Transverse colon (tissue), 4 donors: ENCODE measurements at regions not wholly inside any gene's neighbourhood (a gene's known extent, or its start where the extent isn't known, plus 50 kb on each side); places are given as distances from the start of the nearest gene placed in this dataset.

ENCODE experiments used
- DNase-seq: peaks from one replicate; pipeline ENCODE4 v3.0.0-alpha.2; 2019
- H3K27ac ChIP-seq, 4 donors: fragments of 200-600 bp; sonication (generic); 2 replicates each; pipeline ENCODE4 v1.5.1; 2016 to 2018; ENCODE audit warnings: inconsistent platforms in 4 of 4
- H3K27me3 ChIP-seq: fragments of 200-600 bp; sonication (generic); 2 replicates; pipeline ENCODE4 v1.5.1; 2017; ENCODE audit warnings: inconsistent platforms
- H3K36me3 ChIP-seq, 4 donors: fragments of 200-600 bp; sonication (generic); 2 replicates each; pipeline ENCODE4 v1.5.1; 2017 to 2019; ENCODE audit warnings: inconsistent platforms in 4 of 4
- H3K4me1 ChIP-seq, 4 donors: fragments of 200-600 bp; sonication (generic); 2 replicates each; pipeline ENCODE4 v1.5.1; 2017 to 2020; ENCODE audit warnings: inconsistent platforms in 4 of 4
- H3K4me3 ChIP-seq, 4 donors: fragments of 200-600 bp; sonication (generic); 1 replicate in 1 of 4; 2 replicates in 3 of 4; pipeline versions ENCODE4 v1.5.1 to v1.6.1; 2017 to 2019; ENCODE audit warnings: inconsistent platforms in 4 of 4
- H3K9me3 ChIP-seq, 2 donors: fragments of 200-600 bp; sonication (generic); 2 replicates each; pipeline ENCODE4 v1.5.1; 2017 to 2019; ENCODE audit warnings: inconsistent platforms in 2 of 2
- CTCF ChIP-seq, 5 experiments: fragments of 200-600 bp in 3 of 5; fragments of 450-650 bp in 2 of 5; sonication (generic) in 3 of 5; IDR thresholded peaks; 1 replicate in 2 of 5; 2 replicates in 3 of 5; pipeline ENCODE4 v1.5.1; 2016 to 2017; ENCODE audit warnings: antibody characterized with exemption in 5 of 5, inconsistent platforms in 3 of 5, mild to moderate bottlenecking in 2 of 5, moderate library complexity in 1 of 5
- EP300 ChIP-seq: sonication (generic); formaldehyde crosslinking; IDR thresholded peaks from one replicate; pipeline ENCODE4 v1.6.1; 2017; ENCODE audit warnings: antibody characterized with exemption, low read depth
- POLR2A ChIP-seq: fragments of 450-650 bp; IDR thresholded peaks from one replicate; pipeline ENCODE4 v1.6.1; 2016; ENCODE audit warnings: antibody characterized with exemption, mild to moderate bottlenecking, moderate library complexity
- POLR2AphosphoS5 ChIP-seq, 3 donors: sonication (generic); formaldehyde crosslinking; IDR thresholded peaks; one replicate each; pipeline ENCODE4 v1.6.1; 2016; ENCODE audit warnings: antibody characterized with exemption in 3 of 3
- WGBS, 2 donors: methylation state at CpG; one replicate each; pipeline ENCODE4 v1.1.5; 2018; ENCODE audit warnings: low coverage in 1 of 2; 5-methylcytosine and 5-hydroxymethylcytosine counted together
- in situ Hi-C, 4 donors: fragments of 200-750 bp; cut with MboI; loops; one replicate each; pipeline versions ENCODE4 v1.15.0 to v1.15.1; 2017; ENCODE audit warnings: low sequenced_read_pairs in 3 of 4, low pct_ligation_motif_present in 1 of 4, low pct_unique_long_range_greater_than_20kb in 1 of 4
- intact Hi-C: fragments of 100-400 bp; cut with DNase I; formaldehyde crosslinking; loops from one replicate; pipeline ENCODE4 v1.15.1; 2023; ENCODE audit warnings: low total_unique reads

- in situ Hi-C loops (no loop called here), intact Hi-C loops (no loop called here)
- no peak overlapping the region for H3K27ac ChIP-seq
- no peak for TF ChIP-seq EP300
- no peak for TF ChIP-seq POLR2AphosphoS5 (IDR thresholded peaks at IDR 0.05)
- no peak for TF ChIP-seq CTCF (IDR thresholded peaks at IDR 0.05)
- no peak for TF ChIP-seq POLR2A
- DNase-seq = no peak
- H3K36me3 ChIP-seq = no peaks in the 10 kb centered on the region
- H3K9me3 ChIP-seq = no peaks in the 10 kb centered on the region
- H3K4me1 ChIP-seq = no peaks in the 10 kb centered on the region
- 75% methylated on average over 1 of the region's 1 CpG; no CpG with 5 or more reads in 1 of the 2 donors for WGBS, 2 donors
- no peaks in the 10 kb centered on the region for H3K27me3 ChIP-seq
- H3K4me3 ChIP-seq = no peak overlapping the region
These were observed 429.7 kb downstream of the KIF16B start for GRCh38 chr20:16143596-16143995.

GRCh38 chr20:16135630-16136029 is 437.6 kb downstream of the KIF16B start:
- WGBS, 2 donors = 72 to 82% methylated on average over 5 of the region's 5 CpGs
- Histone ChIP-seq H3K4me1 (no peaks in the 10 kb centered on the region), H3K36me3 (no peaks in the 10 kb centered on the region), H3K9me3 (no peaks in the 10 kb centered on the region), H3K27ac (no peak overlapping the region), H3K4me3 (no peak overlapping the region), H3K27me3 (no peaks in the 10 kb centered on the region)
- no peak for DNase-seq
- TF ChIP-seq POLR2A (no peak), EP300 (no peak), POLR2AphosphoS5 (IDR thresholded peaks at IDR 0.05) (no peak), CTCF (IDR thresholded peaks at IDR 0.05) (no peak)
- intact Hi-C loops (no loop called here), in situ Hi-C loops (no loop called here)

GRCh38 chr20:16132036-16132798 is 441.0 kb downstream of the KIF16B start:
- no peak for DNase-seq
- intact Hi-C loops = no loop called here
- 63 to 66% methylated on average over 2 to 3 of the region's 3 CpGs for WGBS, 2 donors
- in situ Hi-C loops = no loop called here
- H3K27me3 ChIP-seq = no peaks in the 10 kb centered on the region
- H3K36me3 ChIP-seq = no peaks in the 10 kb centered on the region
- TF ChIP-seq CTCF (IDR thresholded peaks at IDR 0.05) (no peak), POLR2A (no peak), POLR2AphosphoS5 (IDR thresholded peaks at IDR 0.05) (no peak), EP300 (no peak)
- no peaks in the 10 kb centered on the region for H3K4me1 ChIP-seq
- H3K27ac ChIP-seq = no peak overlapping the region
- H3K9me3 ChIP-seq = no peaks in the 10 kb centered on the region
- no peak overlapping the region for H3K4me3 ChIP-seq

GRCh38 chr20:16129411-16129810 is 443.8 kb downstream of the KIF16B start:
- no peaks in the 10 kb centered on the region for H3K4me1 ChIP-seq
- DNase-seq = no peak
- H3K36me3 ChIP-seq = no peaks in the 10 kb centered on the region
- intact Hi-C loops (no loop called here), in situ Hi-C loops (no loop called here)
- H3K9me3 ChIP-seq = no peaks in the 10 kb centered on the region
- 85 to 87% methylated on average over 6 to 7 of the region's 7 CpGs for WGBS, 2 donors
- H3K4me3 ChIP-seq = no peak overlapping the region
- no peaks in the 10 kb centered on the region for H3K27me3 ChIP-seq
- no peak for TF ChIP-seq EP300
- no peak for TF ChIP-seq CTCF (IDR thresholded peaks at IDR 0.05)
- TF ChIP-seq POLR2AphosphoS5 (IDR thresholded peaks at IDR 0.05) = no peak
- TF ChIP-seq POLR2A = no peak
- H3K27ac ChIP-seq = no peak overlapping the region
